ENCODE measurements at regions not wholly inside any gene's neighbourhood (a gene's known extent, or its start where the extent isn't known, plus 50 kb on each side); places are given as distances from the start of the nearest gene placed in this dataset.

- TF ChIP-seq, protein P1, sequence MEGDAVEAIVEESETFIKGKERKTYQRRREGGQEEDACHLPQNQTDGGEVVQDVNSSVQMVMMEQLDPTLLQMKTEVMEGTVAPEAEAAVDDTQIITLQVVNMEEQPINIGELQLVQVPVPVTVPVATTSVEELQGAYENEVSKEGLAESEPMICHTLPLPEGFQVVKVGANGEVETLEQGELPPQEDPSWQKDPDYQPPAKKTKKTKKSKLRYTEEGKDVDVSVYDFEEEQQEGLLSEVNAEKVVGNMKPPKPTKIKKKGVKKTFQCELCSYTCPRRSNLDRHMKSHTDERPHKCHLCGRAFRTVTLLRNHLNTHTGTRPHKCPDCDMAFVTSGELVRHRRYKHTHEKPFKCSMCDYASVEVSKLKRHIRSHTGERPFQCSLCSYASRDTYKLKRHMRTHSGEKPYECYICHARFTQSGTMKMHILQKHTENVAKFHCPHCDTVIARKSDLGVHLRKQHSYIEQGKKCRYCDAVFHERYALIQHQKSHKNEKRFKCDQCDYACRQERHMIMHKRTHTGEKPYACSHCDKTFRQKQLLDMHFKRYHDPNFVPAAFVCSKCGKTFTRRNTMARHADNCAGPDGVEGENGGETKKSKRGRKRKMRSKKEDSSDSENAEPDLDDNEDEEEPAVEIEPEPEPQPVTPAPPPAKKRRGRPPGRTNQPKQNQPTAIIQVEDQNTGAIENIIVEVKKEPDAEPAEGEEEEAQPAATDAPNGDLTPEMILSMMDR (IDR thresholded peaks at IDR 0.05), result no peak
- no peak for TF ChIP-seq POLR2A (IDR thresholded peaks at IDR 0.05; ENCODE audit: low read depth)
Measured at GRCh38 chr2:187129306-187129705, 280.3 kb upstream of the ZSWIM2 start.
